ENCODE measurements at regions not wholly inside any gene's neighbourhood (a gene's known extent, or its start where the extent isn't known, plus 50 kb on each side); places are given as distances from the start of the nearest gene placed in this dataset.

DNA sequence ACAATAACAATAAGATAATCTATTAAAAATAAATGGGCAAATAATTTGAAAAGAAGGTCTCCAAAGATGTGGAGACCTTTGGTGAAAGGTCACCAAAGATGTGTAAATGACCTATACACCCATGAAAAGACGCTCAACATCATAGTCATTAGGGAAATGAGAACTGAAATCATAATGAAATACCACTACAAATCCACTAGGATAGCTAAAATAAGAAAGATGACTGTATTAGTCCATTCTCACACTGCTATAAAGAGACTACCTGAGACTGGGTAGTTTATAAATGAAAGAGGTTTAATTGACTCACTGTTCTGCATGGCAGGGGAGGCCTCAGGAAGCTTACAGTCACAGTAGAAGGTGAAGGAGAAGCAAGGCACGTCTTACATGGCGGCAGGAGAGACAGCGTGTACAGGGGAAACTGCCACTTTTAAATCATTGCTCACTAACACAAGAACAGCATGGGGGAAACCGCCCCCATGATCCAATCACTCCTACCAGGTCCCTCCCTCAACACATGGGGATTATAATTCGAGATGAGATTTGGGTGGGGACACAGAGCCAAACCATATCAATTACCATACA lies 339.6 kb downstream of the ENC1 start:
- no peak overlapping the region for H3K9ac ChIP-seq (ENCODE audit: low read depth in 2 of 2, low read length in 2 of 2)
- H3K27me3 ChIP-seq, result no peaks in the 10 kb centered on the region
- no peaks in the 10 kb centered on the region for H3K4me1 ChIP-seq
- no peaks in the 10 kb centered on the region for H3K9me3 ChIP-seq
- no peak overlapping the region for H3K27ac ChIP-seq
- no peaks in the 10 kb centered on the region for H3K36me3 ChIP-seq
- intact Hi-C loops (cut with DNase I), result no loop called here
- H3K4me3 ChIP-seq, result no peak overlapping the region
- DNase-seq, result no peak
- TF ChIP-seq, protein P1, sequence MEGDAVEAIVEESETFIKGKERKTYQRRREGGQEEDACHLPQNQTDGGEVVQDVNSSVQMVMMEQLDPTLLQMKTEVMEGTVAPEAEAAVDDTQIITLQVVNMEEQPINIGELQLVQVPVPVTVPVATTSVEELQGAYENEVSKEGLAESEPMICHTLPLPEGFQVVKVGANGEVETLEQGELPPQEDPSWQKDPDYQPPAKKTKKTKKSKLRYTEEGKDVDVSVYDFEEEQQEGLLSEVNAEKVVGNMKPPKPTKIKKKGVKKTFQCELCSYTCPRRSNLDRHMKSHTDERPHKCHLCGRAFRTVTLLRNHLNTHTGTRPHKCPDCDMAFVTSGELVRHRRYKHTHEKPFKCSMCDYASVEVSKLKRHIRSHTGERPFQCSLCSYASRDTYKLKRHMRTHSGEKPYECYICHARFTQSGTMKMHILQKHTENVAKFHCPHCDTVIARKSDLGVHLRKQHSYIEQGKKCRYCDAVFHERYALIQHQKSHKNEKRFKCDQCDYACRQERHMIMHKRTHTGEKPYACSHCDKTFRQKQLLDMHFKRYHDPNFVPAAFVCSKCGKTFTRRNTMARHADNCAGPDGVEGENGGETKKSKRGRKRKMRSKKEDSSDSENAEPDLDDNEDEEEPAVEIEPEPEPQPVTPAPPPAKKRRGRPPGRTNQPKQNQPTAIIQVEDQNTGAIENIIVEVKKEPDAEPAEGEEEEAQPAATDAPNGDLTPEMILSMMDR (IDR thresholded peaks at IDR 0.05), result no peak

DNA sequence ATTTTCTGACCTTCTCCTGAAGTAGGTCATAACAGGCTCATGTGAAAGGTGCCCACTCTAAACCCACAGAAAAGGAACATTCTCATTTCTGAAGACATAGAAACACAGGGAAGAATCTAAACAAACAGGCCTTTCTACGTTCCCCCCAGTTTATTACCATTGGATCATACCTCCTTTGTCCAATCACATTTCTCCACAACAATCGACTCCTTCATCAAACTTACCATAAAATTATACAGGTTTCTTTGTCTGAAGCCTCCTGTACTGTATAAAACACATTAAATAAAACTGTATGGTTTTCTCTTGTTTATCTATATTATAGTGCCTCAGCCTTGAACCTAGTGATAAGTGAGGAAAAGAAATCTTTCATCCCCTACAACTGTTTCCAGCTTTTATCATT lies 340.7 kb downstream of the ENC1 start:
- no peak overlapping the region for H3K27ac ChIP-seq
- H3K36me3 ChIP-seq, result no peaks in the 10 kb centered on the region
- TF ChIP-seq, protein P1 (IDR thresholded peaks at IDR 0.05), result no peak
- H3K4me3 ChIP-seq, result no peak overlapping the region
- no peaks in the 10 kb centered on the region for H3K4me1 ChIP-seq
- no peak overlapping the region for H3K9ac ChIP-seq (ENCODE audit: low read depth in 2 of 2, low read length in 2 of 2)
- no peak for DNase-seq
- intact Hi-C loops (cut with DNase I), result no loop called here
- no peaks in the 10 kb centered on the region for H3K9me3 ChIP-seq
- no peaks in the 10 kb centered on the region for H3K27me3 ChIP-seq

DNA sequence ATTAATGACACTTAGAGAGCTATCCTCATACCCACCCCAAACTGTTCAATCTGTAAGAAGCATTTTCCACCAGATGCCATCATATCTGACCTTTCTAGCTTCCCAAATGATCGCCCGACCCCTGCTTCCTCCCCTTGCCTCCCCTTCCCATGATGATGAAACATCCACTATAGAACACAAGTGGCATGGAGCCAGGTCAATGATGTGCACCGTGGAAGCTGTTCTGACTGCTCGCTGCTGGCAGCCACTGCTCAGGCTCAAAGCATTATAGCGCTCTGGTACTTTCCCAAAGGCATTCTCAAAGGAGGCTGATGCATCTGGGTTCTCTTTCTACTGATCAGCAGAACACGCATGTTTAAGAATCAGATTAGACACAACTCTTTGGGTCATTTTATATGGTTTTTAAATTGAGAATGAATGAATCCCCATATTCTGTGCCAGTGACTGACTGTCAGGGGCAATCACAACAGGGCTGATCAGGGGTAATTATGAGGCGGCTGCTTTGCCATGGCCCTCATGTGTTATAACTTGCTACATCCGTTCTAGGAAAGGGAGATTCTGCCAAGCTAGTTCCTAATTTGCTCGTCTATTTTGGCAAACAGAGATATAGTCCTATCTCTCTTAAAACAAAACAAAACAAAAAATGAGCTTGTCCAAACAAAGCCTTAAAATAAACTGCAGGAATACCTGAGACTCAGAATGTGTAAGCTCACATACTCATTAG lies 343.7 kb downstream of the ENC1 start:
- Histone ChIP-seq H3K9me3 (no peaks in the 10 kb centered on the region), H3K27ac (no peak overlapping the region), H3K9ac (ENCODE audit: low read depth in 2 of 2, low read length in 2 of 2) (no peak overlapping the region), H3K27me3 (no peaks in the 10 kb centered on the region), H3K4me3 (no peak overlapping the region), H3K36me3 (no peaks in the 10 kb centered on the region), H3K4me1 (no peaks in the 10 kb centered on the region)
- intact Hi-C loops (cut with DNase I), result no loop called here
- TF ChIP-seq, protein P1 (IDR thresholded peaks at IDR 0.05), result no peak
- no peak for DNase-seq

DNA sequence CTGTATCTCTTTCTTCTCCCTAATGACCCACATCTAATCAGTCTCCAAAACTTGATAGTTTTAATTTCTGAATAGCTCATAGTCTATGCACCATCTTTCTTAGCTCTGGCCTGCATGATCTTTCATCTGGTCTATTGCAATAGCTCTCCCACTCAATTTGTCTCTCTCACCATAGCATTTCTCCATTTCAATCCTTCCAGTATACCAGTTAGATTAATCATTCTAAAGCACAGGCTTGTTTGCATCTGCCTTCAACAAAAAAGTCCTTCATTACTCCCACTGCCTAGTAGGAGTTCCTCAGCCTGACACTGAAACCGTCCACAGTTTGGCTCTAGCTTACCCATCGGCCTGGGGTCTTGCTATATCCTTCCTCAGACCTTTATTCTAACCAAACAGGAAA lies 344.9 kb downstream of the ENC1 start:
- no peak for DNase-seq
- no peaks in the 10 kb centered on the region for H3K9me3 ChIP-seq
- H3K4me1 ChIP-seq, result no peaks in the 10 kb centered on the region
- intact Hi-C loops (cut with DNase I), result no loop called here
- H3K36me3 ChIP-seq, result no peaks in the 10 kb centered on the region
- H3K27ac ChIP-seq, result no peak overlapping the region
- H3K9ac ChIP-seq (ENCODE audit: low read depth in 2 of 2, low read length in 2 of 2), result no peak overlapping the region
- H3K4me3 ChIP-seq, result no peak overlapping the region
- TF ChIP-seq, protein P1 (IDR thresholded peaks at IDR 0.05), result no peak
- H3K27me3 ChIP-seq, result no peaks in the 10 kb centered on the region

DNA sequence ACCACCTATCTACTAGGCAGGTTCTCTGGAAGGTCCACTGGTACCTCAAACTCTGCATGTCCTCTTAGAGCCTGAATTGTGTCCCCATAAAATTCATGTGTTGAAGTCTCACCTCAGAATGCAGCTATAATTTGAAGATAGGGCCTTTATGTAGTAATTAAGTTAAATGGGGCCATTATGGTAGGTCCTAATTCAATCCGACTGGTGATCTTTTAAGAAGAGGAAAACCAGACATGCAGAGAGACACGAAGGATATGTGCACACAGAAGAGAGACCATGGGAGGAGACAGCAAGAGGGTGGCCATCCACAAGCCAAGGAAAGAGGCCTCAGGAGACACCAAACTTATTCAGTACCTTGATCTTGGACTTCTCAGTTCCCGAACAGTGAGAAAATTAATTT lies 345.4 kb downstream of the ENC1 start:
- no peak for DNase-seq
- Histone ChIP-seq H3K27ac (no peak overlapping the region), H3K4me1 (no peaks in the 10 kb centered on the region), H3K27me3 (no peaks in the 10 kb centered on the region), H3K4me3 (no peak overlapping the region), H3K9ac (ENCODE audit: low read depth in 2 of 2, low read length in 2 of 2) (no peak overlapping the region), H3K9me3 (no peaks in the 10 kb centered on the region), H3K36me3 (no peaks in the 10 kb centered on the region)
- intact Hi-C loops (cut with DNase I), result no loop called here
- TF ChIP-seq, protein P1 (IDR thresholded peaks at IDR 0.05), result no peak

Data from colonic mucosa (tissue), 4 donors.